GM12865 (cell line): ENCODE measurements at regions not wholly inside any gene's neighbourhood (a gene's known extent, or its start where the extent isn't known, plus 50 kb on each side); places are given as distances from the start of the nearest gene placed in this dataset.

ENCODE experiments used
- DNase-seq: peaks from one replicate; pipeline ENCODE4 v3.0.0; 2010; ENCODE audit warnings: low read depth
- H3K4me3 ChIP-seq: 2 replicates; pipeline ENCODE4 v1.5.1; 2011; ENCODE audit warnings: mild to moderate bottlenecking, low read depth, low read length, control low read depth
- CTCF ChIP-seq: IDR thresholded peaks from 2 replicates; pipeline ENCODE4 v1.5.1; 2011; ENCODE audit warnings: low read length, control low read depth, low read depth, inconsistent platforms; ENCODE audit not compliant: insufficient read depth; ENCODE audit errors: missing control alignments

DNA sequence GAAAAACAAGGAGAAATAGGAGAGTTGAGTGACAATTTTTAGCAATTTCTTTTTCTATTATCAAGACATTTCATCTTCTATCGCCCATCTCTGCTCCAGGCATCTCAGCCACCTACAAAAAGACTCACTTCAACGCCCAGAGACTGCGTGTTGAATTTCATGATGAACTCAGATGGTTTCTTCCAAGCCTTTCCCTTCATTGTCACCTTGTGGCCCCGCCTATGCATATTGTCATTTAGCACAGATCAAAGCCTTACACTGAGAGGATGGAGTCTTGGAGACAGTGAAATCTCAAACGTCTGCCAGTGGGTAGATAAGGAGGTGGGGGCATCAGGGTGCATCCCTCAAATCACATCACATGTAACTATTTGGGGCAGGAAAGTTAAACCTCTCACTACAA lies 319.4 kb downstream of the SIPA1L2 start:
- no peak for DNase-seq

GRCh38 chr1:232308616-232309015 lies 321.3 kb downstream of the SIPA1L2 start:
- TF ChIP-seq CTCF: no peak
- no peak for DNase-seq
- no peak overlapping the region for H3K4me3 ChIP-seq

More for the DNA sequence above, 319.4 kb downstream of the SIPA1L2 start:
- no peak overlapping the region for H3K4me3 ChIP-seq
- TF ChIP-seq CTCF: no peak

- H3K4me3 ChIP-seq: no peak overlapping the region
- no peak for DNase-seq
- TF ChIP-seq CTCF: no peak
Measured at GRCh38 chr1:232307296-232308017, 322.5 kb downstream of the SIPA1L2 start.

GRCh38 chr1:232306269-232306961 lies 323.5 kb downstream of the SIPA1L2 start:
- TF ChIP-seq CTCF: no peak
- no peak for DNase-seq
- H3K4me3 ChIP-seq: no peak overlapping the region

DNA sequence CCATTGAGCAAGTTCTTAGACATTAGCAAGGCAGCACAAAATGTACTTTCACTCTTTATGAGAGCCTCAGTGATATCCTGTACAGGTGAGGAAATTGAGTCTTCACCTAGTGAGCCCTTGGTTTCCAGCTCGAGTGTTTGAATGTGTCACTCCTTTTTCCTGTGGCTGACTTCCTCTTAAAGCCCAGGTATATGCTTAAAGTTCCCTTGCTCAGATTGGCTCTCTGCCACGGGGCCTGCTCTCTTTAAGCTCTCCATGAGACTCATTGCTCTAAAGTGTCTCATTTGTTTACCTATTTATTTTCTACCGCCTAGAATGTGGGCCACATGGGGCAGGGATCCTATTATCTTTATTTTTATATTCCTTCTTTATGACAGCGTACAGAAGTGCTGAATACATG lies 324.9 kb downstream of the SIPA1L2 start:
- H3K4me3 ChIP-seq: no peak overlapping the region
- DNase-seq: no peak
- no peak for TF ChIP-seq CTCF

- no peak for TF ChIP-seq CTCF
- no peak for DNase-seq
- no peak overlapping the region for H3K4me3 ChIP-seq
Measured at GRCh38 chr1:232303222-232303620, 326.7 kb downstream of the SIPA1L2 start.
